Breast epithelium (tissue), 3 donors: ENCODE measurements at regions not wholly inside any gene's neighbourhood (a gene's known extent, or its start where the extent isn't known, plus 50 kb on each side); places are given as distances from the start of the nearest gene placed in this dataset.

Experiments
- CTCF ChIP-seq, 3 donors: fragments of 450-650 bp; IDR thresholded peaks; one replicate each; pipeline ENCODE4 v1.5.1; 2016 to 2017; ENCODE audit warnings: antibody characterized with exemption in 3 of 3, mild to moderate bottlenecking in 3 of 3, moderate library complexity in 3 of 3
- POLR2A ChIP-seq: fragments of 450-650 bp; IDR thresholded peaks from one replicate; pipeline ENCODE4 v1.6.1; 2016; ENCODE audit warnings: antibody characterized with exemption, mild to moderate bottlenecking, moderate library complexity
- POLR2AphosphoS5 ChIP-seq, 3 donors: sonication (generic); formaldehyde crosslinking; IDR thresholded peaks; one replicate each; pipeline ENCODE4 v1.6.1; 2017; ENCODE audit warnings: antibody characterized with exemption in 3 of 3

- TF ChIP-seq CTCF (IDR thresholded peaks at IDR 0.05) (no peak), POLR2A (no peak), POLR2AphosphoS5 (IDR thresholded peaks at IDR 0.05) (no peak)
These were observed 107.3 kb upstream of the NFIB start for GRCh38 chr9:14421291-14421690.
